ENCODE measurements at regions not wholly inside any gene's neighbourhood (a gene's known extent, or its start where the extent isn't known, plus 50 kb on each side); places are given as distances from the start of the nearest gene placed in this dataset.
"Not testable (repeated sequence)": the region's sequence is repeated elsewhere in the genome, so short reads cannot be mapped to it uniquely, and the experiment has no call there.

DNA sequence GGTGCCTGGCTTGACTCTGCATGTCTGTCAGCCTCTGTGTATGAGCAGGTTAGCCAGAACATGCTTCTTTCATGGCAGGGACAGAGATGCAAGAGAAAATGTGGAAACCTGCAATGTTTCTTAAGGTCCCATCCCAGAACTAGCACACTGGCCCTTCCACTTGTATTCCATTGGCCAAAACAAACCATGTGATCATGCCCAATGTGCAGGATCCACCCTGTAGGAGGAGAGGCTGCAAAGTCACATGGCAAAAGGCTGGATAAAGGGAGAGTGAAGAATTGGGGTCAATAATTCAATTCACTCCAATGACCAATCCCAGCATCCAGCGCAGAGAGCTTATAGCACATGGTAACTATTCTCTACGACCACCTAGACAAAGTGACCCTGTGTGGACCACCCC lies 405.5 kb downstream of the MIAT start:
- no peak for DNase-seq (ENCODE audit: low read depth)

GRCh38 chr22:27063406-27063805 lies 406.0 kb downstream of the MIAT start:
- DNase-seq (ENCODE audit: low read depth): no peak

- DNase-seq (ENCODE audit: low read depth): no peak
Observed at GRCh38 chr22:27063841-27064240, 406.5 kb downstream of the MIAT start.

- no peak for DNase-seq (ENCODE audit: low read depth)
Observed at GRCh38 chr22:27064386-27064785, 407.0 kb downstream of the MIAT start.

DNA sequence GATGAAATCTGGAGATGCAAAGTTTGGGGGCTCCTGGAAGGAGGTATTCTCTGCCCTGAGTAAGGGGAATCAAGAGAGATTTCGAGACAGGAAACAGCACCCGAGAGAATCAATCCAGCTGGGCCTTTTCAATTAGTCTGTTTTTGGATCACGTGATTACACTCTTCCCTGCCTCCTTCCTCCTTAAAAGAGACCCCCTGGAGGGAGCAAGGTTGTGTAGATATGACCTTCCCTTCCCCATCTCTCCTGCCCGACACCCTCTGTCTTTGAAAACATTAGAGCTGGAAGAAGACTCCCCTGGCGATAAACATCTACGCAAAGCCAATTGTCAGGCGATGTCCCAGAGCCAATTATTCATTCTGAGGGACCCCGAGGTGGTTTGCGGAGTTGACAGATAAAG lies 407.9 kb downstream of the MIAT start:
- no peak for DNase-seq (ENCODE audit: low read depth)

GRCh38 chr22:27066856-27067255 lies 409.5 kb downstream of the MIAT start:
- DNase-seq (ENCODE audit: low read depth): no peak

DNA sequence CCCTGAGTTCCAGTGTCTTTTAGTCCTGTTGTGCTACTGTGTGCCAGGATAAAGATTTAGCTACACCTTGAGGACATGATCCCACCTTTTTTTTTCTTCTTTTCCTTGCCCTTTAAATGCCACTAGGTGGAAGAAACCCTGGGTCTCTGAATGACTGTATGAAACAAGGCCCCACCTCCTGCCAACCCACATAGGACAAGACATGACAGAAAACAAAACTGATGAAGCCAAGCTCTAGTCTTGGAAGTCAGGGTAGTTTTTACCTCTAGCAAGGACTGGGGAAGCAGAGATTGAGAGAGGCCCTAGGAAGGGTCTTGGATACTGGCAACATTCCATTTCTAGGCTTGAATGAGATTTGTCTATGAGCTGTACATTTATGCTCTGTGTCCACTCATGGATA lies 410.7 kb downstream of the MIAT start:
- no peak for DNase-seq (ENCODE audit: low read depth)

DNA sequence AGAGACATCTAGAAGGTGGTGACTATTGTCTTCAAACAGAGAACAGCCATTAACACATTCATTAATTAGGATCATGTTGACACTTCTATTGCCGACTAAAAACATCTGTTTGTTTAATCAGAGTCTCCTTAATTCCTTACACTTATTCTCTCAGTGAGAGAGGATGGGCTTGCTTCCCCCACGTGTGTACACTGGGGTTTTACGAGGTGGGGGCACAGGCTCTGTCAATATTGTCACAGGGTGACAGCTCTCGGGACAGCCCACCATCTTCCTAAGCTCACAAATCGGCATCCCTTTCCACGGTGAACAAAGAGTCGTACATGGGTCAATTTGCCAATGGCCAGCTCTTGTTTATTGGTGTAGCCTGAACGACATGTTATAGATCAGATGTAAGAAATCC lies 413.2 kb downstream of the MIAT start:
- DNase-seq (ENCODE audit: low read depth): no peak

GRCh38 chr22:27073601-27074425 lies 416.4 kb downstream of the MIAT start:
- no peak for DNase-seq (ENCODE audit: low read depth)

GRCh38 chr22:27075028-27075678 lies 417.8 kb downstream of the MIAT start:
- no peak for DNase-seq (ENCODE audit: low read depth)

DNA sequence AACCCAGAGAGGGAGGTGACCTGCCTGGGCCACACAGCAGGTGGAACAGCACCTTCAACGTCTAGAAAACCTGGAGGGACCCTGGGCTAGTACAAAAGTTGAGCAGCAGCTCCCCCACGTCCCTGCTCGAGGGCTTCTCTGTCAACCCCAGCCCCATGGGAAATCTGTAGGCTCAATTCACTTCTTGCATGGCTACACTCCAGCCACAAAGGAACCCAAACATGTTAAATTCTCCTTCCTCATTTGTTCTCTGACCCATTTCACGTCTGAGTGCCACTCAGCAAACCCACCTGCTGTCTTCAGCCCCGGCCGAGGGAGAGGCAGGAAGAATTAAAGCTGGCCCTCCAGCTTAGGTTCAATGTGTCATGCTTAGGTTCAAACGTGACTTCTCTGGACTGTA lies 418.5 kb downstream of the MIAT start:
- DNase-seq (ENCODE audit: low read depth): no peak

GRCh38 chr22:27078064-27078463 lies 420.7 kb downstream of the MIAT start:
- DNase-seq (ENCODE audit: low read depth): not testable (repeated sequence)

DNA sequence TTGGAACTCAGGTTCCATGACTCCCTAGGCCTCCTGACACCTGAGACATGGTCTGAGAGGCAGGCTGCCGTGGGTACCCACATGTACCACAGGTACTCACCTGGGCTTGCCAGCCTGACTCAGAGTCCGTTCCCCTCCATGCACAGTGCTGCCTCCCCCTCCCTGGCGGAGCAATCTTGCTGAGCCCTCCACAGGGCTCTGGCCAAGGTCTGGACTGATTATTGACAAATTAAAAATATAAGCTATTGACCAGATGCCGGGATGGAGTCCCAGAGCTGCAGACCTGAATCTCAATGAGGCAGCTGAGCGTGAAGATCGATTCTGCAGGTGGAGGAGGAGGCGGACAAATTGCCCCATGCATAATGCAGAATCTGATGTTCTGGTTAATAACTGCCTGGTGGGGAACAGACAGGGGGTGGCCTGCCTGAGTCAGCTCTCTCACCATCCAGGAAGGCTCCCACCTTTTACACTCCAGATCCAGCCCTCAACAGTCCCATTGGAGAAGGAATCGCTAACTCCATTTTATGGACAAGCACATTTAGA lies 422.7 kb downstream of the MIAT start:
- DNase-seq (ENCODE audit: low read depth): no peak

DNA sequence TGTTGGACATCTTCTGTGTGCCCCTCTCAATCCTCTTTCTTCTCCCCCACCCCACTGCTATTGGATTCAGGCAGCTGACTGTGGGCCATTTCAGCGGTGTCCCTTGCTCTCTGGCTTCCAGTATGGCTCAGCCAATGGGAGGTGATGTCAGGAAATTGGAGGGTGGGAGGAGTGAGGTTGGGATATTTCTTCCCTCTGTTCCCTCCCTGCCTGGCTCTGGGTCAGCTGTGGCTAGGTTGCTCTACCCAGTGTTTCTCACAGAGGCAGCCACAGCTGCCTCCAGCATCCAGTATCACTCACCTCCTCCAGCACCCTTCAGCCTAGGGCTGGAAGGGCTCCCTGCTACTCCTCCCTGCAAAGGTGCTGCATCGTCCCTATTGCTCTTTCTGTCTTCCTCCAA lies 423.5 kb downstream of the MIAT start:
- DNase-seq (ENCODE audit: low read depth): no peak

- no peak for DNase-seq (ENCODE audit: low read depth)
Observed at GRCh38 chr22:27083610-27084009, 426.2 kb downstream of the MIAT start.

- no peak for DNase-seq (ENCODE audit: low read depth)
Observed at GRCh38 chr22:27084130-27084529, 426.7 kb downstream of the MIAT start.

DNA sequence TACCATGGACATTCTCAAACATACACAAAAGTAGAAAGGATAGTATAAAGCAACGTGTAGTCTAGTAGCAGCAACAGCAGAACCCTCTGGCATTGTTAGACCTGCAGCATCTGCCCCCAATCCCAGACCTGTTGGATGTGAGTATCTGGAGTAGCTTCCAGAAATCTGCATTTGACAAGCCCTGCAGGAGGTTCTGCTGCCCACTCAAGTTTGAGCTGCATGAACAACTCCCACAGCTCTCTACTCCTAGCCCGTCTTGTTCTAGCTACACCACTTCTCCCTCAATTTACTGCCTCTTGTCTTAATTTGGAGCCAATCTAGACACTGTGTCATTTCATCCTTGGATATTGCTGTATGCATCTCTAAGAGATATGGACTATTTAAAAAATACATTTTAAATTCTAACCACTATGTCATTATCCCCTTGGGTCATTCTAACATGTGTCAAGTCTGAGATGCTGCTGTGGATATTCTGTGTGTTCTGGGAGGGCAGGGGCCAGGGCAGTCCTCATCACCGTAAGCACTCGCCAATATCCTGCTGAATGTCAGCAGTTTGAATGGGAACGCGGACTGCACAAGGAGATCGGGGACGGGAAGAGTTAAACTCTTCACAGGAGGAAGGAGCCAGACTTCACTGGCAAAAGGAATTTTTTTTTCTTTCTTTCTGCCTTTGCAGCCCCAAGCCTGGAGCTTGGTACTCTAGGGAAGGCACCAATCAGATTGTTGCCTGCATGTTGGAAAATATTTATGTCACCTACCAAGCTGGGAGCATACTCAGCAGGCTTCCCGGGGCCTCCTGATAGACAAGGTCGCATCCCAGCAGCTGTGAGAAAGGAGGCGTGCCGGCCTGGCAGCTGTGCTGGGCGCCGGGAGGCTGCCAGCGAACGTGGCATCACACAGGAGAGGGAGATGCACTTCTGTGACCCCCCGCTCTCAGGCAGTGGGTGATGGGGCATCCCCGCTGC lies 429.0 kb downstream of the MIAT start:
- no peak for DNase-seq (ENCODE audit: low read depth)

DNA sequence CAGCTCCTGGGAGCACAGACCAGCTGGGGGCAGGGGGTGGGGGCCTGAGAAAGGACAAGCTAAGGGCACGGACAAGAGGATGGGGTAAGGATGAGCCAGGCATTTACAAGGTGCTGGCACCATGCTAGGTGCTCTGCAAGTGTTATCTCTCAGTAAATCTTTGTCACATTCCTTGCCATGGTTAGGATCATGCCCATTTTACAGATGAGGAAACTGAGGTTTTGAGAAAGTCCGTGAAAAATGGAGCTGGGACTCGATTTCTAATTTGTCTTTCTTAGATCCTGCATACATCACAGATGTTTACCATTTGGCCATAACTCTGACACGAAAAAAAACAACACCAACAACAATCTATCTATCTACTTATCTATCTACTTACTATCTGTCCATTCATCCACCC lies 429.7 kb downstream of the MIAT start:
- DNase-seq (ENCODE audit: low read depth): no peak

- DNase-seq (ENCODE audit: low read depth): no peak
Observed at GRCh38 chr22:27088026-27088425, 430.6 kb downstream of the MIAT start.

GRCh38 chr22:27089264-27089663 lies 431.9 kb downstream of the MIAT start:
- DNase-seq (ENCODE audit: low read depth): no peak

DNA sequence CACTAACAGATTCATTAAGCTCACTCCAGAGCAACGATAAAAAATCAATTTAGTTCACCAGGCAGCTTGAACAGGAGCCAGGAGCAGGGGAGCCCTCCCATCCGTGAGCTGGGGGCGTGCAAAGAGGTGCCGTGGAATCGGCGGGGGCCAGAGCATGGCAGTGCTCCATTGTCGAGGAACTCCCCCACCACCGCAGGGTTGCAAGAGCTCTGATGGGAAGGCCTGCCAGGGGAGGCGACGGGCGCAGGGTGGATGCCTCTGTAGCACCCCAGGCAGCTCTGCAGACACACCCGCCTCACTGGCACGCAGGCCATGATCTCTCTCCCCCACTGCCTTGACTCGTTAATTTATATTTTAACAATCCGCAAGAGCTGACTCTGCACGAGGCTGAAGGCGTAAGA lies 433.2 kb downstream of the MIAT start:
- no peak for DNase-seq (ENCODE audit: low read depth)

GRCh38 chr22:27093422-27093821 lies 436.0 kb downstream of the MIAT start:
- DNase-seq (ENCODE audit: low read depth): no peak
